OCI-LY1 (cell line): ENCODE measurements at regions not wholly inside any gene's neighbourhood (a gene's known extent, or its start where the extent isn't known, plus 50 kb on each side); places are given as distances from the start of the nearest gene placed in this dataset.

Source experiments
- CTCF ChIP-seq: fragments of 200-600 bp; sonication (generic), shearing (Covaris generic); IDR thresholded peaks from 2 replicates; pipeline ENCODE4 v1.5.1; 2017; ENCODE audit warnings: mild to moderate bottlenecking, antibody characterized with exemption, low read length, moderate library complexity, mixed read lengths
- EZH2 ChIP-seq: fragments of 200-600 bp; sonication (generic), shearing (Covaris generic); IDR thresholded peaks from 2 replicates; pipeline ENCODE4 v1.8.0; 2017; ENCODE audit warnings: borderline replicate concordance, mixed run types, mild to moderate bottlenecking, antibody characterized with exemption, low read length, moderate library complexity, mixed read lengths

GRCh38 chr1:105626276-105626987 is 1430.0 kb upstream of the PRMT6 start:
- no peak for TF ChIP-seq CTCF
- no peak for TF ChIP-seq EZH2
